OCI-LY1 (cell line): ENCODE measurements at regions not wholly inside any gene's neighbourhood (a gene's known extent, or its start where the extent isn't known, plus 50 kb on each side); places are given as distances from the start of the nearest gene placed in this dataset.

Experiments used
- EZH2 ChIP-seq: fragments of 200-600 bp; sonication (generic), shearing (Covaris generic); IDR thresholded peaks from 2 replicates; pipeline ENCODE4 v1.8.0; 2017; ENCODE audit warnings: borderline replicate concordance, mixed run types, mild to moderate bottlenecking, antibody characterized with exemption, low read length, moderate library complexity, mixed read lengths
- TF ChIP-seq, protein P1 (sequence below): fragments of 200-600 bp; sonication (generic), shearing (Covaris generic); IDR thresholded peaks from 2 replicates; pipeline ENCODE4 v1.5.1; 2017; ENCODE audit warnings: mild to moderate bottlenecking, antibody characterized with exemption, low read length, moderate library complexity, mixed read lengths

DNA sequence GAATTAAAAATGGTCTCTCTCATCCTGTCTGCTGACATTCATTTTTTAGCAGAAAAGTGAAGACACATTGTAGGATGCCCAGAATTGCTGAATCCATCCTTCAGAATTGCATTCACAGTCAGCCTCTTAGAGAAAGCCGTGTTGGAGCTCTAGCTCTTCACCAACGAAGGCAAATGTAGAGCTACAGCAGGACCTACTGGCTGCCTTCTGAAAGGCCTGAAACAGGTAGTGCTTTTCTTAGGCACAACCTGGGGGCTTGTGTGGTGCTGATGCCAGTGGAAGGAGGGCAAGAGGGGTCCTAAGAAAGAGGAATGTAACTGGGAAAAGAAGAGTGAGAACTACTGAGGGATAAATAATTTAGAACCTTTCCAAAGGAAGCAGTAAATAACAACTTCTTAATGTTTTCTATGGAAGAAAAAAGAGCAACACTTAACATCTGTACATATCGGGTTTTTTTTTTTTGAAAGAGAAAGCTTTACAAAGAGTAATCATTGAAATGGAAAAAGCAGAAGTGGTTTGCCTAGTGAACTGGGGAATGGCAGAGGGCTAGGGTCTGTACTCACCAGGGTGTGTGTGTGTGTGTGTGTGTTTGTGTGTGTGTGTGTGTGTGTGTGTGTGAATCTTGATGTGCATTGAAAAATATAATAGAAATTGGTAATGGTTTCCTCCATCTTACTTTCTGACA is 297.8 kb downstream of the SATB1 start:
- TF ChIP-seq, protein P1, sequence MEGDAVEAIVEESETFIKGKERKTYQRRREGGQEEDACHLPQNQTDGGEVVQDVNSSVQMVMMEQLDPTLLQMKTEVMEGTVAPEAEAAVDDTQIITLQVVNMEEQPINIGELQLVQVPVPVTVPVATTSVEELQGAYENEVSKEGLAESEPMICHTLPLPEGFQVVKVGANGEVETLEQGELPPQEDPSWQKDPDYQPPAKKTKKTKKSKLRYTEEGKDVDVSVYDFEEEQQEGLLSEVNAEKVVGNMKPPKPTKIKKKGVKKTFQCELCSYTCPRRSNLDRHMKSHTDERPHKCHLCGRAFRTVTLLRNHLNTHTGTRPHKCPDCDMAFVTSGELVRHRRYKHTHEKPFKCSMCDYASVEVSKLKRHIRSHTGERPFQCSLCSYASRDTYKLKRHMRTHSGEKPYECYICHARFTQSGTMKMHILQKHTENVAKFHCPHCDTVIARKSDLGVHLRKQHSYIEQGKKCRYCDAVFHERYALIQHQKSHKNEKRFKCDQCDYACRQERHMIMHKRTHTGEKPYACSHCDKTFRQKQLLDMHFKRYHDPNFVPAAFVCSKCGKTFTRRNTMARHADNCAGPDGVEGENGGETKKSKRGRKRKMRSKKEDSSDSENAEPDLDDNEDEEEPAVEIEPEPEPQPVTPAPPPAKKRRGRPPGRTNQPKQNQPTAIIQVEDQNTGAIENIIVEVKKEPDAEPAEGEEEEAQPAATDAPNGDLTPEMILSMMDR, result peak; percentile 46
- no peak for TF ChIP-seq EZH2
